ENCODE measurements at regions not wholly inside any gene's neighbourhood (a gene's known extent, or its start where the extent isn't known, plus 50 kb on each side); places are given as distances from the start of the nearest gene placed in this dataset.

DNA sequence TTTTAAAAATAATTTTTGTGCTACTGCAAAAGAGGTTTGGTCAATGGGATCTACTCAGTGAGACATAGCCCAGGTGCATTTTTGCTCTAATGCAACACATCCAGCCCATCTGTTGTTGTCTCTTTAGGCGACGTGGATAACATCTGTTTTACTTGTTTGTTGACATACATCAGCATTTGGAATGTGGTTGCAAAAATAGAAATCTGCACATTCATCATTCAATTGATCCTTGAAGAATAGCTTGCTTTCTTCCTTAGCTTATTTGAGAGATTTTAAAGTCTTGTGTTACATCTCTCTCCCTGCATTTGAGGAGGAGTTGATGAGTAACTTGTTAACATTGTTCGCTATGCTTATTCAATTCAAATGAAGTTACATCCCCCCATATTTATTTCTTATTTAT is 1202.3 kb downstream of the NSUN3 start:
- no peak overlapping the region for H3K27ac ChIP-seq (ENCODE audit: low read depth, low read length)
- no peaks in the 10 kb centered on the region for H3K36me3 ChIP-seq (ENCODE audit: control insufficient read depth in 1 of 2, insufficient read depth in 2 of 2, low read length in 2 of 2)
- TF ChIP-seq CBX3 (IDR thresholded peaks at IDR 0.05; ENCODE audit: low read depth) (no peak), CEBPB (IDR thresholded peaks at IDR 0.05; ENCODE audit: low read depth) (no peak), ATF3 (IDR thresholded peaks at IDR 0.05) (no peak), SP1 (IDR thresholded peaks at IDR 0.05; ENCODE audit: low read depth) (no peak), YY1 (IDR thresholded peaks at IDR 0.05; ENCODE audit: extremely low read depth, insufficient replicate concordance, low read depth, low read length) (no peak), FOSL1 (IDR thresholded peaks at IDR 0.05; ENCODE audit: low read depth) (no peak), POLR2A (IDR thresholded peaks at IDR 0.05; ENCODE audit: borderline replicate concordance, extremely low read depth, insufficient read depth, insufficient read length) (no peak), JUND (IDR thresholded peaks at IDR 0.05) (no peak), EZH2 (IDR thresholded peaks at IDR 0.05) (no peak), ZNF274 (IDR thresholded peaks at IDR 0.05; ENCODE audit: low read depth, low read length) (no peak), EGR1 (IDR thresholded peaks at IDR 0.05; ENCODE audit: low read depth) (no peak), ZBTB33 (IDR thresholded peaks at IDR 0.05; ENCODE audit: extremely low read depth, insufficient replicate concordance, low read length) (no peak), ZFX (IDR thresholded peaks at IDR 0.05) (no peak), POLR2AphosphoS5 (IDR thresholded peaks at IDR 0.05; ENCODE audit: low read depth, low read length) (no peak), SIN3A (IDR thresholded peaks at IDR 0.05; ENCODE audit: low read depth) (no peak)
- intact Hi-C loops (cut with micrococcal nuclease) = no loop called here
- no peak for ATAC-seq
- no peak overlapping the region for H2AFZ ChIP-seq (ENCODE audit: low read depth, low read length, poor library complexity, severe bottlenecking)
- H3K9me2 ChIP-seq (ENCODE audit: insufficient read depth) = no peaks in the 10 kb centered on the region
- H4K20me1 ChIP-seq (ENCODE audit: insufficient read depth) = no peaks in the 10 kb centered on the region
- no peak overlapping the region for H3K9ac ChIP-seq (ENCODE audit: low read length)
- H3K9me3 ChIP-seq (ENCODE audit: control insufficient read depth in 1 of 2, insufficient read depth in 1 of 2, low read depth in 1 of 2, low read length in 2 of 2) = peaks cover 0 to 3% of the 10 kb centered on the region in 2 experiments; a peak in 2 of 4 replicates
- no TSS peak for BruUV-seq (replicated peaks)
- POLR2A ChIA-PET = no interaction called here
- no peak for DNase-seq (ENCODE audit: low read depth, low spot score)
- no peaks in the 10 kb centered on the region for H3K4me1 ChIP-seq (ENCODE audit: control insufficient read depth in 1 of 2, insufficient read depth in 2 of 2, low read length in 2 of 2)
- H3K27me3 ChIP-seq (ENCODE audit: insufficient read depth, low read length) = no peaks in the 10 kb centered on the region
- RAD21 ChIA-PET (ENCODE audit: low non-redundant PET in 1 of 2, low total read pairs in 2 of 2, uncharacterized antibody in 2 of 2, unreplicated experiment in 2 of 2) = no interaction called here
- no peak overlapping the region for H3K4me3 ChIP-seq (replicated peaks in 1 of 2; ENCODE audit: low read depth in 1 of 2, low read length in 2 of 2)
- CTCF ChIA-PET = no interaction called here
- no peaks in the 10 kb centered on the region for H3K79me2 ChIP-seq (ENCODE audit: insufficient read depth, low read length)
- H3K4me2 ChIP-seq (ENCODE audit: low read length) = no peak overlapping the region
